Lower leg skin (tissue), 4 donors: ENCODE measurements at regions not wholly inside any gene's neighbourhood (a gene's known extent, or its start where the extent isn't known, plus 50 kb on each side); places are given as distances from the start of the nearest gene placed in this dataset.

Source experiments
- DNase-seq, 2 donors: peaks; one replicate each; pipeline ENCODE4 v3.0.0-alpha.2; 2019; ENCODE audit warnings: low spot score in 2 of 2
- H3K4me3 ChIP-seq: fragments of 200-600 bp; sonication (generic); 2 replicates; pipeline ENCODE4 v1.5.1; 2017; ENCODE audit warnings: mild to moderate bottlenecking, low read depth; ENCODE audit not compliant: poor library complexity, severe bottlenecking
- CTCF ChIP-seq, 3 donors: fragments of 450-650 bp; IDR thresholded peaks; one replicate each; pipeline ENCODE4 v1.5.1; 2016; ENCODE audit warnings: antibody characterized with exemption in 3 of 3, mild to moderate bottlenecking in 3 of 3, moderate library complexity in 2 of 3
- POLR2A ChIP-seq, 2 donors: fragments of 450-650 bp; IDR thresholded peaks; one replicate each; pipeline ENCODE4 v1.6.1; 2016 to 2017; ENCODE audit warnings: antibody characterized with exemption in 2 of 2, mild to moderate bottlenecking in 1 of 2, moderate library complexity in 1 of 2
- whole genome bisulfite sequencing, 2 donors: methylation state at CpG; one replicate each; pipeline ENCODE4 v1.1.5; 2018; 5-methylcytosine and 5-hydroxymethylcytosine counted together
- intact Hi-C: fragments of 100-400 bp; cut with DNase I; formaldehyde crosslinking; loops from one replicate; pipeline ENCODE4 v1.15.0; 2023; ENCODE audit warnings: low total_unique reads

GRCh38 chrX:39299615-39300014 is 498.4 kb downstream of the MID1IP1 start:
- intact Hi-C loops = no loop called here
- H3K4me3 ChIP-seq = no peak overlapping the region
- TF ChIP-seq CTCF (IDR thresholded peaks at IDR 0.05) (no peak), POLR2A (IDR thresholded peaks at IDR 0.05) (no peak)
- WGBS, 2 donors = 52 to 73% methylated on average over 2 of the region's 2 CpGs
- DNase-seq = no peak

GRCh38 chrX:39301036-39301435 is 499.8 kb downstream of the MID1IP1 start:
- no peak for TF ChIP-seq CTCF (IDR thresholded peaks at IDR 0.05)
- no peak for TF ChIP-seq POLR2A (IDR thresholded peaks at IDR 0.05)
- 55 to 100% methylated on average over 1 of the region's 1 CpG for WGBS, 2 donors
- intact Hi-C loops = no loop called here
- H3K4me3 ChIP-seq = no peak overlapping the region
- DNase-seq = peak in 1 of 2 donors; percentile 56

GRCh38 chrX:39302838-39303237 is 501.6 kb downstream of the MID1IP1 start:
- WGBS, 2 donors = 91 to 100% methylated on average over 1 of the region's 1 CpG
- TF ChIP-seq POLR2A (IDR thresholded peaks at IDR 0.05) (no peak), CTCF (IDR thresholded peaks at IDR 0.05) (no peak)
- intact Hi-C loops = no loop called here

GRCh38 chrX:39304746-39305145 is 503.5 kb downstream of the MID1IP1 start:
- 85 to 87% methylated on average over 1 of the region's 1 CpG for WGBS, 2 donors
- intact Hi-C loops = no loop called here
- TF ChIP-seq POLR2A (IDR thresholded peaks at IDR 0.05) (no peak), CTCF (IDR thresholded peaks at IDR 0.05) (no peak)
- no peak overlapping the region for H3K4me3 ChIP-seq
- DNase-seq = no peak

More at GRCh38 chrX:39302838-39303237, 501.6 kb downstream of the MID1IP1 start:
- H3K4me3 ChIP-seq = no peak overlapping the region
- DNase-seq = no peak

GRCh38 chrX:39307488-39307887 is 506.2 kb downstream of the MID1IP1 start:
- intact Hi-C loops = no loop called here
- no peak overlapping the region for H3K4me3 ChIP-seq
- TF ChIP-seq CTCF (IDR thresholded peaks at IDR 0.05) (no peak), POLR2A (IDR thresholded peaks at IDR 0.05) (no peak)
- 92 to 100% methylated on average over 1 to 2 of the region's 2 CpGs for WGBS, 2 donors
- DNase-seq = peak in 1 of 2 donors; percentile 72

GRCh38 chrX:39308126-39308525 is 506.9 kb downstream of the MID1IP1 start:
- DNase-seq = no peak
- H3K4me3 ChIP-seq = no peak overlapping the region
- TF ChIP-seq POLR2A (IDR thresholded peaks at IDR 0.05) = no peak
- no peak for TF ChIP-seq CTCF (IDR thresholded peaks at IDR 0.05)
- WGBS, 2 donors = 50 to 86% methylated on average over 1 of the region's 1 CpG
- intact Hi-C loops = no loop called here
